GM12892 (cell line): ENCODE measurements at regions not wholly inside any gene's neighbourhood (a gene's known extent, or its start where the extent isn't known, plus 50 kb on each side); places are given as distances from the start of the nearest gene placed in this dataset.

Source experiments
- POLR2A ChIP-seq: IDR thresholded peaks from 2 replicates; pipeline ENCODE4 v1.6.1; 2011; ENCODE audit warnings: low read depth, low read length, control low read depth
- POLR2AphosphoS5 ChIP-seq: IDR thresholded peaks from 2 replicates; pipeline ENCODE4 v1.6.1; 2011; ENCODE audit warnings: low read depth, low read length, control low read depth
- TAF1 ChIP-seq: IDR thresholded peaks from 2 replicates; pipeline ENCODE4 v1.6.1; 2011; ENCODE audit warnings: low read depth, mild to moderate bottlenecking, control low read depth, low read length, borderline replicate concordance

GRCh38 chr6:44575644-44576043 lies 188.1 kb downstream of the CDC5L start:
- no peak for TF ChIP-seq POLR2A
- no peak for TF ChIP-seq POLR2AphosphoS5
- no peak for TF ChIP-seq TAF1
